Stimulated activated CD4-positive, alpha-beta T cell treated with anti-CD3 and anti-CD28 coated beads, Interleukin-15, amount 100 ng/mL, for 48 hours (primary cell): ENCODE measurements at regions not wholly inside any gene's neighbourhood (a gene's known extent, or its start where the extent isn't known, plus 50 kb on each side); places are given as distances from the start of the nearest gene placed in this dataset.
A peak's percentile ranks its signal among the peaks of the same experiment; 100 is the strongest.

Source experiments
- DNase-seq, 2 donors: peaks; one replicate each; pipeline ENCODE4 v3.0.0-alpha.2; 2020; ENCODE audit warnings: low read depth in 2 of 2

DNA sequence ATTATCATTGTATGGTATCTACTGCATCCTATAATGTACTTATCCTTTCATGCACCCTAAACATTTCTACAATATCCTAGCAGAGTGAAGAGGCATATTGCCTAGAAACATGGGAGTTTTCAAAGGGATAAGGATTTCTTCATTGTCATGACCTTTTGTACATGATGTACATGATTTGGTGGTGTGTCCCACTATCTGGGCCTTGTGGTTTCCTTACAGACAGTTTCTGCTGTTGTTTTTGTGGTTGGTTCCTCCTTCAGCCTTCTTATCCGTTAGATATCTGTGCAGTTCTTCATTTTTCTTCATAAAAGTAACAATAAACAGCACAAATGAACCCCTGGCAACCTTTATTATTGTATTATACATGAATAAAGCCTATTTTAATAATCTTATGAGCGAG lies 70.4 kb upstream of the BACH1 start:
- DNase-seq: no peak

DNA sequence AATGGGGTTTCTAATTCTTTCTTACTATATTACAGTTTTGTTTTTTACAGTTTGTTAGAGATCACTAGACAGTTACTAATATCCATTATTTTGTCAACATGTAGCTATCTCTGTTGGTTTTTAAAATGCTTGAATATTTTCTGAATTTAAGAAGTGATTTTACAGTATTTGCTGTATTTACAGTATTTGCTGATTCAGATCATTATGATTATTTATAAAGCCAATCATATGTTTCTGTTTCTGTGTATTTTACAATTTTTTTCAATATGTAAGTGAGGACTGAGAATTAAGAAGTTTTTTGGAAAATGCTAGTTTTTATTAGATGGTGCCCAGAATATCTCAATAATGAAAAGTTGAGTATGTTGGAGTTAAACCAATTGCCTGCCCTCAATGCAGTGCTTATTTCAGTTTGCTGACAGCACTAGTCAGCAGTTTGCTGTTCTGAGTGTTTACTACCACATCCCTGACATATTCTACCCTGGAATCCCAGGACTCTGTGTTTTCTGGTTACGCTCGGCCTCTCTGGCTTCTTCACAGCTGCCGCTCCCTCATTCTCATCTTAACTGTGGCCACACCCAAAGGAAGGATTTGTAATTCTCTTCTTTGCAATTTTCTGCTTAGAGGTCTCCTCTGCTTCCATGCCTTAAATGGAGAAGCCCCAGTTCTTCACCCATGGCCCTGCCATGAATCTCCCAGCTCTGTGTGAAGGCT lies 68.0 kb upstream of the BACH1 start:
- no peak for DNase-seq

DNA sequence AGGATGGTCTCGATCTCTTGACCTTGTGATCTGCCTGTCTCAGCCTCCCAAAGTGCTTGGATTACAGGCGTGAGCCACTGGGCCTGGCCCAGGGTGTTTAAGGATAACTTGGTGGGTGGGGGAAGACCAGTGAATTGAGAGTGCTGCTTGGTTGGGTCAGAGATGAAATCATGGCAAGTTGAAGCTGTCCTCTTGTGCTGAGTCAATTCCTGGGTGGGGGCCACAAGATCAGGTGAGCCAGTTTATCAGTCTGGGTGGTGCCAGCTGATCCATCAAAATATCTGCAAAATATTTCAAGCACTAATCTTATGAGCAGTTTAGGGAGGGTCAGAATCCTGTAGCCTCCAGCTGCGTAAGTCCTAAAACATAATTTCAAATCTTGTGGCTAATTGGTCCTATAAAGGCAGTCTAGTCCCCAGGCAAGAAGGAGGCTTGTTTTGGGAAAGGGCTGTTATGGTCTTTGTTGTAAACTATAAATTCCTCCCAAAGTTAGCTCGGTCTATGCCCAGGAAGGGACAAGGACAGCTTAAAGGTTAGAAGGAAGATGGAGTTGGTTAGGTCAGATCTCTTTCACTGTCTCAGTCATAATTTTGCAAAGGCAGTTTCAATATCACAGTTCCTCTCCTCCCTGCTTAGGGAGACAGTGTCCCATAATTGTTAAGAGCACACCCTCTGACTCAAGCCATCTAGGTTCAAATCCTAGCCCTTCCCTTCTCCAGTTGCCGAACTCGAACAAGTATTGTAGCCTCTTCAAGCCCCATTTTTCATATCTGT lies 66.8 kb upstream of the BACH1 start:
- DNase-seq: peak in 1 of 2 donors; percentile 14

DNA sequence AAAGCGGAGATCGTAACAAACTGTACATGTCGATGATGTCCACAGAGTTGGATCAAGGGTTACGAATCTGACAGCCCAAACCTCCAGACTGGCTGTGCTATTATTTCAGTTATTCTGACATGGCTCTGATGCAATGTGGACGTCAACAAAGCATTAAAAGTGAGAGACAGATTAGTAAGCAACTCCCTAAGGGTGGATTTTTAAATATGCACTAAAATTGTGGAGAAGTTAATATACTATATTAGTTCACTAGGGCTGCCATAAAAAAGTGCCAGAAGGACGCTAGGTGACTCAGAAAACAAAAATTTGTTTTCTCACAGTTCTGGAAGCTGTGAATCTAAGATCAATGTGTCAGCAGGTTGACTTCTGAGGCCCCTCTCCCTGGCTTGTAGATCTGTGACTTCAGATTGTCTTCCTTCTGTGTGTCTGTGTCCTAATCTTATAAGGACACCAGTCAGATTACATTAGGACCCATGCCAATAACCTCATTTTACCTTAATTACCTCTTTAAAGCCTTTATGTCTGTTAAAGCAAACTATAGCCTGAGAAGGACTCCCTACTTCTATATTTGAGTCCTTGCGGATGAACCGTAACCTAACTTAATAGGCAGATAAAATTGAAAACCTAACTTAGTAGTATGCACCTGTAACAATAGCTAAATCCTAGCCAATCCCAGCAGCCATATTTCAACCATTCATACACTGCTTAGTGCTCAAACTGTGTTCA lies 66.0 kb upstream of the BACH1 start:
- no peak for DNase-seq

DNA sequence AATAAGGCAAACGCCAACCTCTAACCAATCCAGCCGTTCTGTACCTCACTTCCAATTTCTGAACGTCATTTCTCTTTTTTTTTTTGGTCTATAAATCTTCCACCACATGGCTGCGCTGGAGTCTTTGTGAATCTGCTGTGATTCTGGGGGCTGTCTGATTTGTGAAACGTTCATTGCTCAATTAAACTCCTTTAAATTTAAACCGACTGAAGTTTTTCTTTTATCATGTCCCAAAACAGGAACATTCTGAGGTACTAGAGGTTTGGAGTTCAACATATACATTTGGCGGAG lies 65.5 kb upstream of the BACH1 start:
- DNase-seq: no peak

DNA sequence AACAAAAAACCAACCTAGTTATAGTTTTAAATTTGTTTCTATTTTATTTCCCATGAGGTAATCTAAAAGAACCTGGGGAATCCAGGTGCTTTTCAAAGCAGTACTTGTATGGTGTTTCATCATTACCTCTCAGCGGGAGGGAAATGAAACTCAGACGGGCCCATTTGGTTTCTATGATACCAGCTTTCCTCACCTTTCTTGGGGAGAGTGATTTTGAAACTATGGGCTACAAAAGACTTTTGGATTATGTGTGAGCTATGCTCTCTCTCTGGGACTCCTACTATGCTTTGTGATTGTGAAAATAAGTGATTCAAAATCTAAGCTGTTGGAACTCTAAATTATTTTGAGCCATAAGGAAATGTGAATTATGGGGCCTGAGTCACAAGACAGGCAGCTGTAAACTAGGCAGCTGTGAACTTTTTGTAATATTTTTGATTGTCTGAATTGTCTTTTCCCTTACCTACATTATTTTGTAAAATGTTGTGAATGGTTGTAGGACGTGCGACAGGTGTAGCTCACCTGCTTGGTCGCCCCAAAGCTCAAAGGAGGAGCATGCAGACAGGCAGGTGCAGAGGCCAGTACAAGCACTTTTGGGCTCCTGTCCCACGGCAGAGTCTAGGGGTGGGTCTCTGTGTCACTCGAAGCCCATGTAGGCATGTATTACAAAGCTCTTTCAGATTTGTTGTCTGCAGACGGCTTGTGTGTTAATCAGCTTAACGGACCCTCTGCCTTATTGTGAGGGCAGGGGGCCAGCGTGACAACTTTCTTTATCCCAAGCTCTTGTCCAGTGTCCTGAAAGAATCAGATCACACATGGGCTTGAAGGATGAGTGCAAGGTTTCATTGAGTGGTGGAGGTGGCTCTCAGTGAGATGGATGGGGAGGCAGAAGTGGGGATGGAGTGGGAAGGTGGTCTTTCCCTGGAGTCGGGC lies 64.8 kb upstream of the BACH1 start:
- peak in 1 of 2 donors; percentile 33 for DNase-seq

DNA sequence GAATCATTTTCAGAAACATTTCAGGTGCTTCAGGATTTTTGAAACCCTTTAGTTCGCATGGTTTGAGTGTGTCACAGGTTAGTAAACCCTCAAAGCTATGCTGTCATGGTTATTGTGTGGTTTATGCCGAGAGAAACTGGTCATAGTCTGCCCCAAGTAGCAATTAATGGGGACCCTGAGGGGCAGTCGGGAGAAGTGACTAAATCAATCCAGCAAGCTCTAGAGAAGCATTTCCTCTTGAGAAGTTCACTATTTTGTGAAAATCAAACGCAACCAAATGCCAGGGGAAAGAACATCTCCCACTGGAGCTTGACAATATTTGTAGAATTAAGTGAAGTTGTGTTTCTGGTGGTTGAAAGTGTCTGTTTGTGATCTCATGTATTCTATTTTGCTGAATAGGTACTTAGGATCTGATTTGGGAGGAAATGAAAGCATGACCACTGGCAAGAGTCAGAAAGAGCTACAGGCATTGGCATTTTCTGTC lies 63.0 kb upstream of the BACH1 start:
- DNase-seq: no peak

DNA sequence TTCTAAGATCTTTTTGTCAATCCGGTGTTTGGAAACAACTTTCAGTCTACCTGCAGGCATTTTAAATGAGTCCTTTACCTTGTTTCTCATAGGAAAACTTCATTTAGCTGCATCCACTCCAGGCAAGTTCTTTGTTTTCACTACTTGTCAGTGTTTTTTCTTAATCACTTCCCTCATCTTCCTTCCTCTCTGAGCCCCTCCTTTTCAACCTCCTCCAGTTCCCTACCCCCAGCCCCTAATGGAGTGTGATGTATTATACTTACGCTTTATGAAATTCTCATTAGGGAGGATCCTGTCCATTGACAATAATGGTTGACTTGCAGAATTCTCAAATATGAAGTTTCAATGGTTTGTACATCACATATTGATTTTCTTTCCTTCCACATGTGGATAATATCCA lies 62.5 kb upstream of the BACH1 start:
- DNase-seq: no peak

DNA sequence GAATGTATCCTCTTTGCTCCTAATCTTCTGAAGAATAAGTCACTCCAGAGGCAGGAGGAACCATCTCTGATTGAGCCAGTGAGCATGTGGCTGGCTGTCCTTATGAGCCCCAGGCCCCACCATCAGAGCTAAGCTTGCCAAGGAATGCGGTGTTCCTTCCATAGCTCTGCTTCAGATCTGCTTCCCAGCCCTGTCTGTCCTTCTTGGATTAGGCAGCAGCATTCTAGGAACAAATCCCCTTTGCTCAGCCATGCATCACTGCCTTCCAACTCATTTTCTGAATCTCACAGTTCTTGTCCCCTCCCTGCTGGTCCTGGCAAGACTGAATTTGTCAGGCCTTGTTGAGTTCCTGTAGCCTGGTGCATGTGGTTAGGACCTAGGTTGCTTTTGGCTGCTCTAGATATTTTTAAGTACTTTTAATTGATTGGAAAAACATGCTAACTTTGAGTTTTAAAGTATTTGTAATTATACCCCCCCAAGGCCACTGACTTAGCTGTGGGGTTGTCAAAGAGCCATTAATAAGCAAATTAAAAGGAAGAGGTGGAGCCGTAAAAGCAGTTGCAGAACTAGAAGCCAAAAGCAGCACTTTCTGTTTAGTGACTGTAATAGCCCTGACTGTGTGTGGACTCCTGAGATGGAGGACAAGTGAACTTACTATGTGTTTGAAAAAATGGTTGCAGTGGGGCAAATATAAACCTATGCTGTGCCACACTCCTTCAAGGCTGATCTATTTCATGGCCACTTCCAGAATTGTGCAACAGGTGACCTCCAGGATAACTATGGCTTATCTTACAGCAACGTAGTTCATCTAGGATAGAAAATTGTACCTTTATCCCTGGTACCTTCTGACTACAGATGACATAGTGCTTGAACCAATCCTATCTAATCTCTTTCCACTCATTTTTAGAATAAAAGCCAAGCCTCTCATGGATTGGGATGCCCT lies 61.3 kb upstream of the BACH1 start:
- DNase-seq: no peak

DNA sequence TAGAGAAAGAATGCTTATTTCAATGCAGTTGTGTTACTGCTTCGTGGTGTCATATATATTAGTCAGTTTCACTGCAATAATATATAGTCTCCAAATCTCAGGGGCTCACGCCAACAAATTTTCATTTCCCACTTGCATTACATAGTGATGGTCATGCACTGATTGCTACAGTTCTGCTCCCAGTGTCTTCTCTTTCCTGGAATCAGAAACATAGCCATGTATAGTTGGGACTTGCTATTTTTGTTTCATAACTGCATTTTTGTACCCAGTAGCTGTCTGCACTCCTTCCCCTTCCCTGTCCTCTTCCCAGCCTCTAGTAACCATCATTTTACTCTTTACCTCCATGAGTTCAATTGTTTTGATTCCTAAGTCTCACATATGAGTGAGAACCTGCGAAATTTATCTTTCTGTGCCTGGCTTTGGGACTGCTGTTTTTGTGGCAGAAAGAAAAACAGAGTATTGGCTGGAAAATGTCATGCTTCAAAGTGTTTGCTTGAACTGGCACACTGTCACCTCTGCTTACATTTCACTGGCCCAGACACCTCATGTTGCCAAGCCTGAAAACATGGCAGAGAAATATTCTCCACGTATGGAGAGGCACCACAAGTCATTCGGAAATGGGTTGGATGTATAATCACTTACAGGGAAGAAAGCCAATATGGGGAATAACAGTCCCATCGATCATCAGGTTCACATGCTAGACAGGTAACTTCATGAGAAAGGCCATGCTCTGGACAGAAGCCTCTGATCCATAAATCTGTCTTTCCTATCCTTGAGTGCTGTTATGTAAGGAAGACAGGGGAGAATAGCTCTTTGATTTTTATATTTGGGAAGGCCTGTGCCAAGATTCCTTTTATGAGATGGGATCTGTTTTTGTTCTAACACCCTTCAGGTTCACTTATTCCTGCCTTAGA lies 60.4 kb upstream of the BACH1 start:
- no peak for DNase-seq

DNA sequence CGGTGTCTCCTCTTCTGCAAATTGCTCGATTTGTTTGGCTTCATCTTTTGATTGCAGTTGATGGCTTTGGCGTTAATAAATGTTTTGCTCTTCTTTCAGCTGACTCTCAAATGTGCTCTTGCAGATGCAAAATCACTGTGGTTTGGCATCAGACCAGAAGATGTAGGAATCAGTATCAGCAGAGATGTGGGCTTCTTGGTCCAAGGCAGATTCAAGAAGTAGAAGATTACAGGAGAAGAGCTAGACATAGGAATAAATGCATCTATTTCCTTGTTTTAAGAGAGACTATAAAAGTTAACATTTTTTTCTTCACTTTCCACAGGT lies 59.8 kb upstream of the BACH1 start:
- DNase-seq: no peak

DNA sequence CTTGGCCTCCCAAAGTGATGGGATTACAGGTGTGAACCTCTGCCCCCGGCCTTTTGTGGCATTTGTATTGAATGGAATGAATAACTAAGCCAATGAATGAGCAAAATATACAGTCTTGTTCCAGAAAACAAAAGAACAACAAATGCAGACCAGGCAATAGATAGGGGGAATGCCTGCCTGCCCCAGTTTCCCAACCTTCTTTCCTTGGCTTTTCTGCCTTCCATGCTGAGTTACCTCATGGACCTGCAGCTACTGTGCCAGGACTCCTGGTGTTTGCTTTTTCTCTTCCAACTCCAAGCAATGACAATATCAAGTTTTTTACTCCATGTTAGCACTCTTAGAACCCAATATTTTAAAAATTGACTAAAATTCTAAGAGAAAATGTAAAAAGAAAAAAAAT lies 58.6 kb upstream of the BACH1 start:
- no peak for DNase-seq

DNA sequence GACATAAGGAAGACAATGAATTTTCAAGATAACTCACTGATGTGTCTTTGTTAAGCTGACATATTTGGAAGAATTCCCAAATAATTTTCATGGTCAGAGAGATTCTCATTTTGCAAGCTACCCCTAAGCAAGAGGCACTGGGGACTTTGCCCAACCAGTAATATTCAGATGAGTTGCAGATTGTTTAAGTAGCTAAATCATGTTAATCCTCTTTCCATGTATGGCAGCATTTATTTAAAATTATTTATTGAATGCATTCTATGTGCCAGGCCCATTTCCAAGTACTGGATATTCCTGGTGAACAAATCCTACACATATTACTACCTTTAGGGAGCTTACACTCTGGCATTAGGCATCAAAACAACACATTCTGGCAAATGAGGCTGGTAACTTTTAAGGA lies 56.5 kb upstream of the BACH1 start:
- DNase-seq: no peak

DNA sequence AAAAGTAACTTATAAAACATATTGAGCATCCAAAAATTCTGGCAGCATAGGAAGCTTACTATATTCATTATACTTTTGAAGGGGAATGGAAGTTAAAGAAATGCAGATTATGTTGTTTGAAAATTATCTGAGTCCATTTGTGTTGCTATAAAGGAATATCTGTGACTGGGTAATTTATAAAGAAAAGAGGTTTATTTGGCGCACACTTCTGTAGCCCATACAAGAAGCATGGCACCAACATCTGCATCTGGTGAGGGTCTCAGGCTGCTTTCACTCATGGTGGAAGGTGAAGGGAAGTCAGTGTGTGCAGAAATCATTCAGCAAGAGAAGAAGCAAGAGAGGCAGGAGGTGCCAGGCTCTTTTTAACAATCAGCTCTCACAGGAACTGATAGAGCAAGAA lies 55.5 kb upstream of the BACH1 start:
- no peak for DNase-seq

DNA sequence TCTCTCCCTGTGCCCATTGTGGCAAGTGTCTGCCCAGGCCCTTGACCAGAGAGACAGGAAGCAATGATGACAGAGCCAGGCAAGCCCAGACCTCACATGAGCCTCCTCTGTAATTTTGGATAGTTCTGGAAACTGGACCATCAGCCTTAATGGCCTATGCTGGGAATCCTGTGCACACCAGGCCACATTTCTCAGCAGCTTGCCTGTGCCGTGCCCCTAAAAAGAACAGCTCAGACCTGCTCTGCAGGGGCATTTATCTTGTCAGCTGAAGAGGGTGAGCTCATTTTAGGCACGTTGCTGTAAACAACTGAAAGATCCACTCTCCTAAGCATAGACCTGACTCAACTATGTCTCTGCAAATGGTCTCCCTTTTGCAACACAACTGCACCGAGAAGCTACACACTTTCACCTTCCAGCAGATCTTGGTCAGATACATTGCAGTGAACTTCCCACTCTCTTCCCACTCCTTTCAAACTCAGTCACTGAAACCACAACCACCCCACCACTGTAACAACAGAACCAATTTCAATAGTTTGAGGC lies 53.5 kb upstream of the BACH1 start:
- DNase-seq: peak in 1 of 2 donors; percentile 24

DNA sequence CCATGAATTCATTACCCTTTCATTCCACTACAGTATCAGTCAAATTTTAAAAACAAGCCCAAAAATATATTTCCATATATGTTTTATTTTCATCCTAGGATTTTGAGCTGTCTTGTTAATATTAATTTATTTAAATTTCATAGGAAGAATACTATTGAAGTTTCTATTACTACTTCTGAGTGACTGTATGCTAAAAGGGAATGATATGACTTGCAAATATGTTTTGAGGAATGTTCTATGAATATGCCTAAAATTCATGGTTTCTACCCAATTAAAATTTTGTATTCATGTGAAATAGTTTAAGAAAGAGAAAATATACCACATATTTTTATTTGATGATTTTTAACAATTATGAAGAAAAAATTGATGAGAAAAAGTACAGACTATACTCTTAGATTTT lies 52.9 kb upstream of the BACH1 start:
- DNase-seq: no peak

DNA sequence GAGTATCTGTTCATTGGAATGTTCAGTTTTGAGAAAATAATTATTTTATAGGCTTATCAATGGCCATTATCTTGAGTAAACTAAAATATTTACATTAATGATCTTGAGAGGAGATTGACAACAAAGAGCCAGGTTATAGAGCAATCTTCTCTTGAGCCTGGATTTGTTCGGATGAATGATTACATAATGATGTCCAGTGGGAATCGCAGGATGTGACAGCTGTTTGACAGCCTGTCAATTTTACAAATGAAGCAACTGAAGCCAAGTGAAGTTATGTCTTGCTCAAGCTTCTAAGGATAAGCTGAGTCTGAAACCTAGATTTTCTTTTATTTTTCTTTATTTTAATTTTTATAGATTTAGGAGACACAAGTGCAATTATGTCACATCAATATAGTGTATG lies 52.1 kb upstream of the BACH1 start:
- no peak for DNase-seq

DNA sequence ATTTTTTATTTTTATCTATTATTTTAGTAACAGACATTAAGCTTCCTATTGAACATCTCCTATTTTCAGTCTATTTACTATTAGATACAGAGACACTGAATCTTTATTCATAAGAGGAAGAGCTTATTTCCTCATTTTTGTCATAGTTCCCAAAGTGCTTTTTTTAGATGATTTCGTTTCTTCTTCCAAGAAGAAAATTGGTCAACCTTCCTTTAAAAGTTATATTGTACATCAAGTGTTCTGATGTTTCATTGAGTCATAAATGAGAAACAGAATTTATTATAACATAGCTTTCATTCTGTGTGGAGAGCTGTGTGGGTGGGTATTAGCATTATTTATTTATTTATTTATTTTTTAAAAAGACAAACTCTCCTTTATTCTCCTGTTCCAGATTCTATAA lies 50.6 kb upstream of the BACH1 start:
- no peak for DNase-seq
